Ecto neural progenitor cell (in vitro differentiated cells): ENCODE measurements at regions not wholly inside any gene's neighbourhood (a gene's known extent, or its start where the extent isn't known, plus 50 kb on each side); places are given as distances from the start of the nearest gene placed in this dataset.
"Not testable (repeated sequence)": the region's sequence is repeated elsewhere in the genome, so short reads cannot be mapped to it uniquely, and the experiment has no call there.

ENCODE experiments used
- DNase-seq: peaks from one replicate; pipeline ENCODE4 v3.0.0-alpha.2; 2018; ENCODE audit warnings: low spot score

GRCh38 chr5:71771191-71771590 lies 52.1 kb downstream of the CARTPT start:
- no peak for DNase-seq

GRCh38 chr5:71778678-71779276 lies 59.7 kb downstream of the CARTPT start:
- no peak for DNase-seq

GRCh38 chr5:71780597-71780996 lies 61.5 kb downstream of the CARTPT start:
- no peak for DNase-seq

GRCh38 chr5:71782393-71782770 lies 63.3 kb downstream of the CARTPT start:
- DNase-seq, result no peak

- DNase-seq, result peak; percentile 85
Observed at GRCh38 chr5:71782771-71783770, 64.0 kb downstream of the CARTPT start.

GRCh38 chr5:71783891-71784290 lies 64.8 kb downstream of the CARTPT start:
- no peak for DNase-seq

- DNase-seq, result no peak
Observed at GRCh38 chr5:71786337-71787055, 67.4 kb downstream of the CARTPT start.

GRCh38 chr5:71788794-71789193 lies 69.7 kb downstream of the CARTPT start:
- DNase-seq, result no peak

- DNase-seq, result no peak
Observed at GRCh38 chr5:71789746-71790145, 70.7 kb downstream of the CARTPT start.

- DNase-seq, result no peak
Observed at GRCh38 chr5:71790433-71790832, 71.4 kb downstream of the CARTPT start.

- DNase-seq, result not testable (repeated sequence)
Observed at GRCh38 chr5:71792041-71792440, 73.0 kb downstream of the CARTPT start.

GRCh38 chr5:71794061-71794695 lies 75.1 kb downstream of the CARTPT start:
- DNase-seq, result no peak

GRCh38 chr5:71802673-71803072 lies 83.6 kb downstream of the CARTPT start:
- DNase-seq, result no peak

- DNase-seq, result no peak
Observed at GRCh38 chr5:71806711-71807110, 87.6 kb downstream of the CARTPT start.

- DNase-seq, result no peak
Observed at GRCh38 chr5:71807909-71808308, 88.8 kb downstream of the CARTPT start.

GRCh38 chr5:71809446-71809845 lies 90.4 kb downstream of the CARTPT start:
- no peak for DNase-seq

- no peak for DNase-seq
Observed at GRCh38 chr5:71810023-71810422, 90.9 kb downstream of the CARTPT start.

- DNase-seq, result no peak
Observed at GRCh38 chr5:71810471-71811195, 91.6 kb downstream of the CARTPT start.

GRCh38 chr5:71811779-71812178 lies 92.7 kb downstream of the CARTPT start:
- DNase-seq, result no peak

GRCh38 chr5:71816307-71816706 lies 97.2 kb downstream of the CARTPT start:
- DNase-seq, result no peak

GRCh38 chr5:71817891-71818290 lies 98.8 kb downstream of the CARTPT start:
- DNase-seq, result no peak

GRCh38 chr5:71821029-71821428 lies 102.0 kb downstream of the CARTPT start:
- DNase-seq, result no peak
